Suppressor macrophage treated with lipopolysaccharide for 4 hours (primary cell): ENCODE measurements at regions not wholly inside any gene's neighbourhood (a gene's known extent, or its start where the extent isn't known, plus 50 kb on each side); places are given as distances from the start of the nearest gene placed in this dataset.
A peak's percentile ranks its signal among the peaks of the same experiment; 100 is the strongest.

Experiments used
- DNase-seq: peaks from one replicate; pipeline ENCODE4 v3.0.0-alpha.2; 2020

DNA sequence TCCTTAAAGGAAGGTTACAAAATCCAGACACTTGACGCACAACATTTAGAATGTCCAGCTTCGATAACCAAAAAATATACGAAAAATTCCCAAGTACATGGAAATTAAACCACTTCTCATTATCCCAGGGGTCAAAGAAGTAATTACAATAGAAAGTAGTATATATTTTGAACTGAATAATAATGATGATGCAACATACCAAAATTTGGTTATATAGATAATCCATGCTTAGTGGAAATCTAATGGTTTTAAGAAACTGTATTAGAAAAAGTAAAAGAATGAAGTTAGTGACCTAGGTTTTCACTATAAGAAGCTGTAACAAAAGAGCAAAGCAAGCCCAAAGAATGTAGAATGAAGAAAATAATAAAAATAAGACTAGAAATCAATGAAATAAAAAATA is 204.0 kb upstream of the PUM3 start:
- no peak for DNase-seq

DNA sequence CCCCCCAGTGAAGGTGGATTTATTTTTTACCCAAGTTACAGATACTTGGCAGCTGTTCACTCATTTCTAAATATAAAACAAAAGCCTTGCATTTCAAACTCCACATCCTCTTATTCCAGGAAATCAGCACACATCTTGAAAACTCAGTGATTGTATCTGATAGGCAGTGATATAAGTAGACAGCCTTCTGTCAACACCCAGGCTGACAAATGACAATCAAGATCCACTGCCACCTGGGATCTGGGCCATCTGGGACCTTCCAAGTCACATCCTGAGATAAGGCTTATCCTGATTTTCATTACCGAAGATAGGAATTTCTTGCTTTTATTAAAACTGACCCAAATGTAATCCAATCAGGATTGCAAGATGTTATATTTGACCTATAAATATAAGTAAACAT is 201.3 kb upstream of the PUM3 start:
- DNase-seq, result no peak

DNA sequence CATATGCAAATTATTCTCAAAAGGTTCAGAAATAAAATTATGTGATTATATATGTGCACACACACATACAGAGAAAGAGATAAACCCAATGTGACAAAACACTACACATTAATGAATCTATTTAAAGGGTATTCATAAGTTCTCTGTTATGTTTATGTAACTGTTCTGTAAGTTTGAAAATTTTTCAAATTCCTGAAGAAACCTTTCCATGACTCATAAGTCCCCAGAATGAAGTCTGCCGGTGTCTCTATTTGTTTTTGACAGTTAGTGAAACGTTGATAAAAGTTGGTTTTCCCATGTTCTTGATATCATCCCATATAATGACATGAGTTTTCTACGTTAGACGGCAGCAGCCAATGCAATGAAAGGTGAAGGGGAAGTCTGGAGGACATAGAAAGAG is 199.5 kb upstream of the PUM3 start:
- DNase-seq, result no peak

DNA sequence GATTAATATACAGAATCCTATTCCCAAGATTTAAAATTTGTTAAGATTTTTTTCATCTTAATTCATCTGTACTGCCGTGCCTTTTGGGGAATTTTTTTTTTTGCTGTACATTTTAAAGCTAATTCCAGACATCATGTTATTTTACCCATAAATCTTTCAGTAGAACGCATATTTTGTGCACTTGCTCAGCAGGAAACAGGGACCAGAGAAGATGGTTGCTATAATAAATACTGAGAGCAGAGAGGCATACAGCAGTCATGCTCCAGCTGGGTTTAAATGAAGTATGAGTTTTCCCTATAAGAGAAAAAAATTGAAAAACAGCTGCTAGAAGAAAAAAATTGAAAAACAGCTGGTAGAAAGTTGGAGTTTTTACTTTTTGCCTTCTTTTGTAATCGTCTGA is 196.9 kb upstream of the PUM3 start:
- no peak for DNase-seq

DNA sequence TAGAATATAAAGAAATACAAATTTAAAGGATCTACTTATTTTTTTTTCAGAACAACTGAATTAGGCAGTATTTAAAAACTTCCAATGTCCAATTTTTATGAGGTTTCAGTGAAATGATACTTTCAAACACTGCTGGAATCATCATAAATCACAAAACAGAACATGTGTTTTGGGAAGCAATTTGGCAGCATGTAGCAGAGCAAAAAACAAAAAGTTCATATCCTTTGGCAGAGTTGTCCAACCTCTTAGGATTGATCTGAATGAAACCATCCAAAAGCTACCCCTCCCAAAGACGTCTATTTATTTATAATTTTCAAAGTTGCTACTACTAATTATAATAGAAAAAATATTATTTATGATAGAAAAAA is 192.4 kb upstream of the PUM3 start:
- no peak for DNase-seq

DNA sequence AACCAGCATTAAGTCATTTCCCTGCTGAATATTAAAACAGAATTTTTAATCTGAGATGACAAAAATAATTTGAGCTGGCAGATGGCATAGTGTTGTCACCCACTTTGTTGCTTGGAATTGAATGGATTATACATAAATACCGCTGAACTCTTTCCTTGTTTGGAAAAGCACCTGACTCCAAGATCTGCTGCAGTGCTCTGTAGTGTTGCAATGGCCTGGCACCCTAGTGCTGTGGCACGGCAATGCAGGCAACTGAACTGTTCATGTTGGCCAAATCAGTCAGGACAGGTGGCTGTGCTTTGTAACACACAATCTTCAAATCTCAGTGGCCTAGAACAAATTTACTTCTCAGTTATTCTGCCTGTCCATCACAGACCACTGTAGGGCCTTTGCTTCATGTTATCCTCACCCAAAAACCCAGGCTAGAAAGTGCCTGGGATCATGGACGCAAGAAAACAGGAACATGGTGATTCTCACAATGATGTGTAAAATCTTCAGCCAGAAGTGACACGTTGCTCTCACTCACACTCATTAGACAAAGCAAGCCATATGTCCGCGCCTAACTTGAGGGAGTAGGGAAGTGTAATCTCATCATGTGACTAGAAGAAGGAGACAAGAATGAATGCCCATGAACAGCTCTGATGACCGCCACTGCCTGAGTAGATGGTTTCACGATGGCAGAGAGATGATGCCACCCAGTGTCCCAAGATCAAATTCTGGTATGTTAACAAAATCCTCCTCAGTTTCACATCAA is 191.9 kb upstream of the PUM3 start:
- DNase-seq, result peak; percentile 2

DNA sequence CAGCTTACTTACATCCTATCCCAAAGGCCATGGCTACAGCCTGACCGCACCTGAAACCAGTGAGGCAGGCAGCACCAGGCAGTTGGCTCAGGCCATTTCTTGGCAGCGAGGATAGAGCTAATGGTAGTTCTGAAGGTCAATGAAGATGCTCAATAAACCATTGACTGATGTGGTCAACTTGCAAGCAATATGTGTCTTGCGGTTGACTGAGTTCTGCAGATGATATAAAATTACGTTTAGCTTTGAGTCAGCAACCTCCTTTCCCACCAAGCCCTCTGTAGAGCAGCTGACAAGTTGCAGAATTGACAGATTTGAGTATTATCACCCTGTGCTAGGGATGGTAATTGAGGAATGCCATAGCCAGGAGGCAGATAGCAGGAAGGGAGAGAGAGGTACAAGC is 189.0 kb upstream of the PUM3 start:
- DNase-seq, result no peak

DNA sequence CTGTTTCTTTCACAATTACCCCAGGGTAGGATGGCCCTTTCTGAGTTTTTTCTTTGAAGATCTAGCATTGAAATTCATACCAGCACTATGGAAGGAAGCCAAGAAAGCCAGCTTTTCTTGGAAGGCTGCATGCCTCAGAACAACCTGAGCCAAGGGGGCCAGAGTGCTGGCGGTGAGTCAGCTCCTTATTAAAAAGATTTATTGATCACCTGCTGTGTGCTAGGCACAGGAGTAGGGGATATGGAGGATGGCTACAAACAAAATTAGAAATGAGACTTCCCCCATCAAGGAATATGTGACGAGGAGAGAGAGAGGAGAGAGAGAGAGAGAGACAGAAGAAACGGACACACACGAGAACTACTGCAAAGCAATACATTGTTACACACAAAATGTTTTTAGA is 184.6 kb upstream of the PUM3 start:
- no peak for DNase-seq

DNA sequence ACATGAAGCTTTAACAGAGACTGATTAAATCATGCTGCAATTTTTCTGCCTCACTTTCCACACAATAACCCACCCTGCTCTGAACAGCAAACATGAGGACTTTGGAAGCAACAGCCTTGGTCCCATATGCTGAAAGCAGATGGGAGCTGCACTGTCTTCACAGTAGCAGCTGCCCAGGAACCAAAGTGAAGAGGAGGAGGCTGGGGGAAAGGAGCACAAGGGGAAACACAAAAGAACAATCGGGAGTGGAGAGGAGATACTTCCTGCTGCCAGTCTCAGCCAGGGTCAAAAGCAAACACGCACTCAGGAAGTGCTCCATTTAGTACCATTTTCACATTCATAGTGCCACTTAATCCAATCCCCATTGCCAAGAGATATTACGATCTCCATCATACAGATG is 183.3 kb upstream of the PUM3 start:
- DNase-seq, result no peak

DNA sequence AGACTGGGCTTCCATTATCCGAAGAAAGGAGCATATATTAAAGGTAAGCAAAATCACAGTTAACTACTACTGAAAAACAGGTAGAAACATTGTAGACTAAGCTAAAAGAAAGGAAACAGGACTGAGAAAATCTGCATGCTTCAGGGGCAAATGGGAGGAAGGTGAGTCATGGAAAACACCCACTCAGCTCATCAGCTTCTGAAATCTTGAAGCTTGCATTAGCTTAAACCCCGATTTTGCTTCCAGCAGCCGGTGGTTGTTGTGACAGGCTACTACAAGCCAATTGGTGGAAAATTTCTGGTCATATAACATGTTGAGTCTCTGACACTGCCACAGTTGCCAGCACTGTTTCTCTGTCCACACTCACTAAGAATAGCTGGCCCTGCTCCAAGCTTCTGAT is 179.6 kb upstream of the PUM3 start:
- peak; percentile 13 for DNase-seq

DNA sequence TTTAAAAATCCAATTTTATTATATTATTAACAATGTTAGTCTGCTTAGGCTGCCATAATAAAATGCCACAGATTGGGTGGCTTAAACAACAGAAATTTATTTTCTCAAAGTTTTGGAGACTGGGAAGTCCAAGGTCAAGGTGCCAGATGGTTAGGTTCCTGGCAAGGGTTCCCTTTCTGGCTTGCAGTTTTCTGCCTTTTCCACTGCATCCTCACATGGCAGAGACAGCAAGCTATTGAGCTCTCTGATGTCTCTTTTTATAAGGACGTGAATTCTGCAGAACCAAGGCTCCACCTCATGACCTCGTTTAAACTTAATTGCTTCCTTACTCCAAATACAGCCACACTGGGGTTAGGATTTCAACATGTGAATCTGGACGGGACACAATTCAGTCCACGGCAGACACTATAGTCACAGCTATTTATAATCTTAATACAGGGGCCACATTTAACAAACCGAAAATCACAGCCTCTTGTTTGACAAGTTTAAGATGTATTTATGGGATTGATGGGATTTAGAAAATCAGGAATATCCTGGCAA is 174.9 kb upstream of the PUM3 start:
- DNase-seq, result no peak

DNA sequence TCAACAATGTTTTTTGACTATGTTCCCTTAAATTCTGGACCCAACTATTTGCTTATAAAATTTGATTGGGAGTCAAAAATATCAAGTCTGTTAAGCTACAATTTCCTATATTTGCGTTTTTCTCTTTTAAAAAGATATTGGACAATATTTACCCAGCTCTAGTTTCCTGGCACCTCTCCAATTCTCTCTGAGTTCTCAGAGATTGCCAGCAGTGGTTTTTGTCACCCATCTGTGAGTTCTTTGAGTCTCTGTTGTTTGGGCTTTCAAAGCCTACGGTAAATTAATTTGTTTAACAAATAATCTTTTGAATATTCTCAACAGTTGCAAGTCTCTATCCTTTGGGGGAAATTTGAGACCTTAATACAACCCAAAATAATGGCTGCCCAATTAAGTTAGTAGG is 174.2 kb upstream of the PUM3 start:
- DNase-seq, result no peak

DNA sequence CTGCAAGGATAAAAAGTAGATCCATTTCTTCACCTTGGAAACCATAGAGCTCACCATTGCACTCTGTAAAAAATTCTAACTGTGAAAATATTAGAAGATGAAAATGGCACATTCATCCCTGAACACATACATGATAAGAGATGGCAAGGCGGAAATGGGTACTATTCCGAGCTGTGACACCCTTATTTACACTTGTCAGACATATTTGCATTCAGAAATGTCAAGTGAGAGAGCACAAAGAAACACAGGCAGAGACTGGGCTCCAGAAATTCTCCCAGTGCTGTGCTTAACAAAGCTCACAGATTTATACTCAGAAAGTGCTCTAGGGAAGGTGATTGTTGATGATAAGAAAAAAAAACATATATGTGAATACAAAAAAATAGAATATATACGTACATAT is 170.3 kb upstream of the PUM3 start:
- DNase-seq, result no peak

DNA sequence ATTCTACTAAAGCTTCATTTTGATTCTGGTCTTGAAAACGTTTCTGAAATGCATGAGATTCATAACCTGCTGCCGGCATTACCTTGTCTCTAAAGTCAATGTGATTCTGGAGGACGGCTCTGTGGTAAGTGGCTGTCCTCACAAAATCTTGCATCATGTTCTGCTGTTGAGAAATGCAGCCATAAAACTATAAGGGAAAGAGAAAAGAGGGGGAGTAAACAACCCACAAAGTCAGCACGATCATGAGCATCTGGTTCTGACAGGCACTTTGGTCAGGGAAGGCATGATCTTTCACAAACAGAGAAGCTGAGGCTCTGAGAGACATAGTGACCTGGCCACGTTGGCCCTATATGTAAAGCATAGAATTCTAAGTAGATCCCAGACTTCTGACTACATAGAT is 168.9 kb upstream of the PUM3 start:
- DNase-seq, result peak; percentile 53

DNA sequence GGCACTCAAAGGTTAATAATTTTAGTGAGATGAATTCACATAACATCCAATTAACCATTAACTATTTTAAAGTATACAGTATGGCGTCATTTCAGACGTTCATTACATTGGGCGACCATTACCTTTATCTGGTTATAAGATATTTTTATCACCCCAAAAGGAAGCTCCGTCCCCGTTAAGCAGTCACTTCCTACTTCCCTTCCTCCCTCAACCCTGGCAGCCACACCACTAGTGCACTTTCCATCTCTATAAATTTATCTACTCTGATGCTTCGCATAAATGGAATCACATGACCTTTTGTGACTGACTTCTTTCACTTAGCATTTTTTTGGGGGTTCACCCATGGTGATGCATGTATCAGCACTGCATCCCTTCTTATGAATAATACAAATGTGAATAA is 168.3 kb upstream of the PUM3 start:
- DNase-seq, result peak; percentile 11

DNA sequence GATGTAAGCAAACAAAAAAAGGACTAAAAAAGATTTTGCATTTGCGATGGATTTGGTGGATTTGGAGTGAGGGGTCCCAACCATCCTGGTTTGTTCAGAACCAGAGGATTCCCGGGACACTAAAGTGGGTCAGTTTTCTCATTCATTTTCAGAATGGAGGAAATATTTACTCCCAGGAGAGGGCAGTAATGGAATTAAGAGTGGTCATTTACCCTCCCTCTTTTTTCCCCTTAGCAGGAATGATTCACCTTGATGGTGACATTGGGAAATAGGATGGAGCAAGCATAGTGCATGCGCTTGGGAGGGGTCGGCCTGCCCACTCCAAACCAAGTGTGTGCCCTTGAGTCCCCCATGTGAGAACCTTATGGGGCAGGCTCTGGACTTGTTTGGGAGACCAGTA is 164.2 kb upstream of the PUM3 start:
- no peak for DNase-seq

DNA sequence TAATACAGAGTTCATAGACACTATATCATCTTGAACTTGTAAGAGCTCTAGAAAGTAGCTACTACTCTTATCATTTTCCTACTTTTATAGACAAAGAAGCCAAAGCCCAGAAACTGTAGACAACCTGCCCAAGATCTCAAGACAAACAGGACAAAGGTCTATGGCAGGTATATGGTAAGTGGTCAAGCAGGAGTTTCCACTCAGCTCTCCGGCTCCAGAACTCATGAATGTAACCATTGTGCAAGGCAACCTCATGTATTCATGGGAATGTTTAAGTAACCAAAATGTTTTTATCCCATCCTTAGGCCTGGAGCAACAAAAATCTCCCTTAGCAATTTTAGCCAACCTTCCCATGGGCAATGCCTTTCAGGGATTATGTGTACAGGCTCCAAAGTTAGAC is 163.4 kb upstream of the PUM3 start:
- DNase-seq, result no peak

DNA sequence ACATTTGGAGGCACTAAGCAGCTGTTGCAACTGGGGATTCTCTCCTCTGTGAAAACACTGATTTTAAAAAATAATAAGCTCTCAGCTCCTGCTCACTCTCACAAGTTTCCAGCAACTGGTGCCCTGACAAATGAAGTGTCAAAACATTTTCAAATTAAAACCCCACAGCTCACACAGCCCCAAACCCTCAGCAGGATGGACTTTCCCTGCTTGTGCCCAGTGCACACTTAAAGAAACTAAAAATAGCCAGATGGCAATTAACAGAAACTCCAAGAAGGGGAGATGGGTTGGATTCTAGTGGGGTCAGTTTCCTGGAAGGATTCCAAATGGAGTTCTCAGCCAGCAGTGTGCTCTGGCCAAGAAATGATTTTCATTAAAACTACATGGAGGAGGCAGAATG is 163.0 kb upstream of the PUM3 start:
- no peak for DNase-seq

DNA sequence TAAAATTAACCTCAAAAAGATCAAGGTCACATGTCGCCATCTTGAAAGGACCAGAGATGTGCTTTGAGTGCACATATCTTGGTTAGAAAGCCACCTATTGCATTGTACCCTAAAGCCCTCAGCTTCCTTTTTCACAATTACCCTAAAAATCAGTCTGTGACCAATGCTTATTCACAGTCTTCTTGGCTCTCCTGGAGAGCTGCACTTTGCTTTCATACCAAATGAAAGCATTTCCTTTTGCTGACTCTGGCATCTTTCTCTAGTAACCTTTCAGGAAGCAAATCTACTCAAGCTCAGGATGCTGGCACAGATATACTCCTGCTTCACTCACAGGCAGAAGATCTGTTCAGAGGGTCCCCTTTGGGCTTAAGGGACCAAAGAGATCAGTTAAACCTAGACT is 160.7 kb upstream of the PUM3 start:
- DNase-seq, result no peak

DNA sequence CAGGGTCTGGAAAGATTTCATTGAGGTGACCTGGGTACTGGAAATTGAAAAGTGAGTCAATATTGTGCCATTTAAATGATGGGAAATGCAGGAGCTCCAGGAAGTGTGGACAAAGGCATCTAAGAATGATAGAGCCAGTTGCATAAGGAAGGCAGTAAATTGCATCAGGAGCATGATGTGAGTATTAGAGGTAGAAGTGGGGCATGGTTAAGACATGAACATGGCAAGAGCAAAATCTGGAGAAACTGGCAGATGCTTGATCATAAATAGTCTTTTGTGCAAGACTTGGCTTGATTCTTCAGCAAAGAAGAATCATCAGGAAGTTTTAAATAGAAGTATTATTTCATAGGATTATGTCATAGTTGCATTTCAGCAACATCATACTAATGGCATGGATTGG is 157.4 kb upstream of the PUM3 start:
- no peak for DNase-seq

DNA sequence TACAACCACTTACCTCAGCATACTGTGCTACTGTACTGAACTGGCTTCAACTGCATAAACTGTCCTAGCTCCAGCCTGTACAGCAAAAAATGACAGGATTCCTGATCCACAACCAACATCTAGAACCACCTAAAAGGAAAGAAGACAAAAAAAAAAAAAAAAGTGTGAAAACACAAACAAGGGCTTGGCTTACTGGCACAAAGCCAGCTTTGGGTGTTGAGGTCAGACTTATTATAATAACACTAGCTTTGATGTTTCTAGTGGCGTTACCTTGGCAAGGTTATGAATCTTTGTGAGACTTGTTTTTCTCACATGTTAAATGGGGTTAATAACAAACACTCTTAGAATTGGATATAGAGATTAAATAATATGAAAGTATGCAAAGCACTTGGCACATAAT is 148.5 kb upstream of the PUM3 start:
- DNase-seq, result no peak

DNA sequence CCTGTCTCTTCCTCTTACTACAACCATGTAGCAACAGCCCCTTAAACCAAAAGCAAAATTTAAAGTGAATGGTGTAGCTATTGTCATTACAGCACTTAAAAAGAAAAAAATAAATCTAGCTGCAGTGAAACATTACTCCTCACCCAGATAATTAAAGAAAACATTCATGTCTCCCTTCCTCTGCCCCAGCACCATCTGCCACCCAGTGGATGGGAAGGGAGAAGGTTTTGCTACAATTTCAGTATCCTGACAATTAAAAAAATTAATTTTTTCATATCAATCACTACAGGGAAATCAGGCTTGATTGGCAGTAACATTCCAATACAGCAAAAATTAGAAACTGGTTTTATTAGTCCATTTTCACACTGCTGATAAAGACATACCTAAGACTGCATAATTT is 147.4 kb upstream of the PUM3 start:
- DNase-seq, result no peak

DNA sequence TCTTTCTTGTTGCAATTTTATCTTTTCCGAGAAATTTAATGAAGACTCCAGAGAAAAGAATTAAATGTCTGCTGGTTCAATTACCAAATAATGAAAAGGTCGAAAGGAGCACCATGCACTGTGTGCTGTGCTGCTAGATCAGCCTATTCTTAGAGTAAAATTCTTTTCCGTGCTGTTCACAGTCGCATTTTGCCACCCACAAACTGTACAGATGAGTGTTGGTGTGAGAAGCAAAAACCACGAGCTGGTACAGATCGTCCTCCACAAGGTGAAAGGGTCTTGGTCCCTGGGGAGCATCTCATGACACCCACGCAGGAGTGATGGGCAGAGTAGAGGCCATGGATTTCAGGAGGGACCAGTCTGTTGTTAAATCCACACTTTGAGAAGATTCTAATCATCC is 143.8 kb upstream of the PUM3 start:
- DNase-seq, result no peak

DNA sequence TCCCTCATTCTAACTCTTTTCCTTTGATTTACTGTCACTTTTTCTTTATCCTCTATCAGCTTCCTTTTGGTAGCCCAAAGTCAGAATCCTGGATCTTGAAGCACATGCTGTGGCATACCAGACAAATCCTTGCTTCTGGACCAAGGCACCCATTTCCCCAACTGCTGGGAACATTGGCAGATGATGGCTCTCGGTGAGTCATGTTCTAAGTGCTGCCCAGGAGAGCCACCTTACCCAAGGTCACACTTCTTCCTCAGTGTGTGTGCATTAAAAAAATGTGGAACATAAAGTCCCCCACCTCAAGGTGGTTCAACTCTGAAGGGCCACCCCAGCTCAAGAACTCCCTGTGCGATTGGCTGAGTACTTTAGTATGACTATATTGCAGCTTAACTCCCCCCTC is 141.4 kb upstream of the PUM3 start:
- DNase-seq, result no peak

DNA sequence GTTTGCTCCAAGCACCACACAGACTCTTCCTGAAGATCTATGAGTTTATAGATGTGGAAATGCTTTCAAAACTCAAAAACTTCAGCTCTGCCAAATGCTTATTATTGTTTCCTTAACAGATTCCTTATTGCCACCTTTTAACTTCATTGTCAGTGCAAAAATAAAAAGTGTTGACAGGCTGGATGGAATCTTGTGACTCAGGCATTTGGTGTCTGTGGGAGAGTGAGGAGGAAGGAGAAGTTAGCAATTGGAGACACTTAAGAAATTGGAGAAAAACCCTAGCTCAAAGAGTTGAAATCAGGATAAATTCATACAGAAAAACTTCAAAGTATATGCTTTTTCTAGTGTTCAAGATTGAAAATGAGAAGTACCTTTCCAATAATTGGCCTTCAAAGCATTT is 140.6 kb upstream of the PUM3 start:
- DNase-seq, result peak; percentile 19
